NK-92 treated with Interleukin-12 subunit alpha and Interleukin-12 subunit beta, amount 100 ng/mL, for 24 hours (cell line): ENCODE measurements at regions not wholly inside any gene's neighbourhood (a gene's known extent, or its start where the extent isn't known, plus 50 kb on each side); places are given as distances from the start of the nearest gene placed in this dataset.

Experiments
- DNase-seq: peaks from one replicate; lab custom pipeline; 2025; lab: John Stamatoyannopoulos, UW

GRCh38 chr9:28329323-28329722 lies 756.0 kb upstream of the C9orf72 start:
- DNase-seq = no peak

GRCh38 chr9:28332648-28333047 lies 759.4 kb upstream of the C9orf72 start:
- no peak for DNase-seq

GRCh38 chr9:28341913-28342312 lies 768.6 kb upstream of the C9orf72 start:
- DNase-seq = no peak

GRCh38 chr9:28342815-28343338 lies 769.6 kb upstream of the C9orf72 start:
- no peak for DNase-seq

GRCh38 chr9:28363151-28363562 lies 789.9 kb upstream of the C9orf72 start:
- no peak for DNase-seq

GRCh38 chr9:28365020-28365640 lies 791.8 kb upstream of the C9orf72 start:
- no peak for DNase-seq

- no peak for DNase-seq
Measured at GRCh38 chr9:28365728-28366127, 792.4 kb upstream of the C9orf72 start.

GRCh38 chr9:28378231-28378630 lies 805.0 kb upstream of the C9orf72 start:
- DNase-seq = no peak

GRCh38 chr9:28379082-28379481 lies 805.8 kb upstream of the C9orf72 start:
- no peak for DNase-seq

- no peak for DNase-seq
Measured at GRCh38 chr9:28389411-28389810, 816.1 kb upstream of the C9orf72 start.

GRCh38 chr9:28394774-28395173 lies 821.5 kb upstream of the C9orf72 start:
- DNase-seq = no peak

- DNase-seq = no peak
Measured at GRCh38 chr9:28396058-28396457, 822.8 kb upstream of the C9orf72 start.

- no peak for DNase-seq
Measured at GRCh38 chr9:28407351-28407750, 834.1 kb upstream of the C9orf72 start.

- no peak for DNase-seq
Measured at GRCh38 chr9:28409919-28410318, 836.6 kb upstream of the C9orf72 start.

- DNase-seq = no peak
Measured at GRCh38 chr9:28410411-28410810, 837.1 kb upstream of the C9orf72 start.

GRCh38 chr9:28413471-28413870 lies 840.2 kb upstream of the C9orf72 start:
- no peak for DNase-seq

GRCh38 chr9:28423255-28423654 lies 850.0 kb upstream of the C9orf72 start:
- DNase-seq = no peak

GRCh38 chr9:28435456-28435855 lies 862.2 kb upstream of the C9orf72 start:
- no peak for DNase-seq

GRCh38 chr9:28439688-28440087 lies 866.4 kb upstream of the C9orf72 start:
- no peak for DNase-seq

- DNase-seq = no peak
Measured at GRCh38 chr9:28443461-28443860, 870.2 kb upstream of the C9orf72 start.

GRCh38 chr9:28444637-28445036 lies 871.4 kb upstream of the C9orf72 start:
- DNase-seq = no peak

GRCh38 chr9:28445211-28445610 lies 871.9 kb upstream of the C9orf72 start:
- no peak for DNase-seq

- no peak for DNase-seq
Measured at GRCh38 chr9:28453918-28454317, 880.6 kb upstream of the C9orf72 start.

GRCh38 chr9:28456861-28457260 lies 883.6 kb upstream of the C9orf72 start:
- DNase-seq = no peak
